ENCODE measurements at regions not wholly inside any gene's neighbourhood (a gene's known extent, or its start where the extent isn't known, plus 50 kb on each side); places are given as distances from the start of the nearest gene placed in this dataset.

- TF ChIP-seq CTCF (conservative IDR thresholded peaks at IDR 0.05; ENCODE audit: low read depth, low read length) (no peak), EZH2phosphoT487 (IDR thresholded peaks at IDR 0.05; ENCODE audit: borderline replicate concordance, low read length) (no peak)
Observed at GRCh38 chr2:62587592-62587991, 81.6 kb upstream of the TMEM17 start.

Data from PC-3 (cell line).